HepG2 (cell line): ENCODE measurements at regions not wholly inside any gene's neighbourhood (a gene's known extent, or its start where the extent isn't known, plus 50 kb on each side); places are given as distances from the start of the nearest gene placed in this dataset.

Source experiments
- CREM ChIP-seq, 2 experiments: sonication (generic) in 1 of 2; formaldehyde crosslinking in 1 of 2; IDR thresholded peaks; 2 replicates each; pipeline versions ENCODE4 v1.4.0 to v1.6.1; 2016 to 2020; ENCODE audit warnings: antibody characterized with exemption in 1 of 2, mild to moderate bottlenecking in 1 of 2, missing genetic modification reagents in 1 of 2
- EP300 ChIP-seq, 3 experiments: sonication (generic) in 1 of 3; formaldehyde crosslinking in 1 of 3; IDR thresholded peaks; 2 replicates each; pipeline versions ENCODE4 v1.5.1 to v1.6.1; 2011 to 2020; ENCODE audit warnings: low read depth in 2 of 3, low read length in 2 of 3, borderline replicate concordance in 1 of 3, improper control_type of control experiment in 1 of 3, mild to moderate bottlenecking in 1 of 3, missing genetic modification reagents in 1 of 3, moderate library complexity in 1 of 3
- GABPA ChIP-seq, 2 experiments: IDR thresholded peaks; 2 replicates each; pipeline ENCODE4 v1.6.1; 2011 to 2016; ENCODE audit warnings: low read depth in 2 of 2, low read length in 1 of 2, missing biosample characterization in 1 of 2, missing genetic modification characterization in 1 of 2
- GABPB1 ChIP-seq: IDR thresholded peaks from 2 replicates; pipeline ENCODE4 v1.6.1; 2016; ENCODE audit warnings: mild to moderate bottlenecking, missing genetic modification reagents, moderate library complexity, missing compliant biosample characterization
- KDM1A ChIP-seq: IDR thresholded peaks from 2 replicates; pipeline ENCODE4 v1.6.1; 2016; ENCODE audit warnings: missing compliant biosample characterization
- MED8 ChIP-seq: sonication (generic); formaldehyde crosslinking; IDR thresholded peaks from 2 replicates; pipeline ENCODE4 v1.8.1; 2023; ENCODE audit warnings: mild to moderate bottlenecking, missing genetic modification reagents; ENCODE audit not compliant: insufficient replicate concordance
- RAD51 ChIP-seq: fragments of 450-650 bp; IDR thresholded peaks from 2 replicates; pipeline ENCODE4 v1.6.1; 2016; ENCODE audit warnings: borderline replicate concordance
- SMAD9 ChIP-seq: sonication (generic); formaldehyde crosslinking; IDR thresholded peaks from 2 replicates; pipeline ENCODE4 v1.5.1; 2020; ENCODE audit warnings: mild to moderate bottlenecking, missing genetic modification reagents
- SP1 ChIP-seq, 2 experiments: fragments of 450-650 bp in 1 of 2; sonication (generic) in 1 of 2; formaldehyde crosslinking in 1 of 2; IDR thresholded peaks; 2 replicates each; pipeline versions ENCODE4 v1.4.0 to v1.6.1; 2016 to 2020; ENCODE audit warnings: missing genetic modification reagents in 1 of 2
- ZMAT3 ChIP-seq: sonication (generic); formaldehyde crosslinking; conservative IDR thresholded peaks from 2 replicates; pipeline ENCODE4 v1.7.0; 2021; ENCODE audit warnings: missing genetic modification reagents
- ZNF772 ChIP-seq: sonication (generic); formaldehyde crosslinking; IDR thresholded peaks from 2 replicates; pipeline ENCODE4 v1.5.0; 2020; ENCODE audit warnings: mild to moderate bottlenecking, missing genetic modification reagents
- TF ChIP-seq, protein P1 (sequence below): sonication (generic); formaldehyde crosslinking; IDR thresholded peaks from 2 replicates; pipeline ENCODE4 v1.4.0; 2020; ENCODE audit warnings: missing genetic modification reagents

DNA sequence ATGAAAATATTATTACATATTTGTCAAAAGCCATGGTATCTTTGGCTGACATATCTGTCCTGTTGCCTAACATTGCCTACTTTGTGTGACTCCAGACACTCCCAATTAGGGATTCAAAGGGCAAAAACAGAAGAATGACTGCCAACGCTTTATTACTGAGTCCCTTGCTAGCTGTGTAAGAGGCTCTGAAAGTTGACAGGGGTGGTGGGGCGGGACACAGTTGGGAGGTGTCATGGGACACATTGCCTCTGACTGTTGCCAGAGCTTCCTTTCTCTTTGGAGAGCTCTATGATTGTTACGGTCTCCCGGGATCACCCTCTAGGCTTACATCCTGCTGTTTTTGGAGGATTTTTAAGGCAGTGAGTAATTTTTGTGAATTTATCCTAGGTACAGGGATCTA is 249.6 kb upstream of the ACVR2A start:
- no peak for TF ChIP-seq CREM (IDR thresholded peaks at IDR 0.05)
- no peak for TF ChIP-seq CREM (CRISPR knock-in tag; IDR thresholded peaks at IDR 0.05)
- no peak for TF ChIP-seq ZNF772 (CRISPR knock-in tag)
- no peak for TF ChIP-seq EP300 (IDR thresholded peaks at IDR 0.05; ENCODE audit: low read depth in 2 of 2, low read length in 2 of 2)
- TF ChIP-seq EP300 (CRISPR knock-in tag; IDR thresholded peaks at IDR 0.05; ENCODE audit: borderline replicate concordance): no peak
- no peak for TF ChIP-seq SP1 (IDR thresholded peaks at IDR 0.05)
- TF ChIP-seq SP1 (CRISPR knock-in tag; IDR thresholded peaks at IDR 0.05): no peak
- no peak for TF ChIP-seq MED8 (CRISPR knock-in tag)
- no peak for TF ChIP-seq KDM1A (CRISPR knock-in tag)
- no peak for TF ChIP-seq GABPB1 (CRISPR knock-in tag)
- TF ChIP-seq SMAD9 (CRISPR knock-in tag): no peak
- TF ChIP-seq RAD51: no peak
- no peak for TF ChIP-seq GABPA (IDR thresholded peaks at IDR 0.05; ENCODE audit: low read depth, low read length)
- TF ChIP-seq GABPA (CRISPR knock-in tag; IDR thresholded peaks at IDR 0.05; ENCODE audit: low read depth): no peak
- no peak for TF ChIP-seq ZMAT3 (CRISPR knock-in tag)
- TF ChIP-seq, protein P1, sequence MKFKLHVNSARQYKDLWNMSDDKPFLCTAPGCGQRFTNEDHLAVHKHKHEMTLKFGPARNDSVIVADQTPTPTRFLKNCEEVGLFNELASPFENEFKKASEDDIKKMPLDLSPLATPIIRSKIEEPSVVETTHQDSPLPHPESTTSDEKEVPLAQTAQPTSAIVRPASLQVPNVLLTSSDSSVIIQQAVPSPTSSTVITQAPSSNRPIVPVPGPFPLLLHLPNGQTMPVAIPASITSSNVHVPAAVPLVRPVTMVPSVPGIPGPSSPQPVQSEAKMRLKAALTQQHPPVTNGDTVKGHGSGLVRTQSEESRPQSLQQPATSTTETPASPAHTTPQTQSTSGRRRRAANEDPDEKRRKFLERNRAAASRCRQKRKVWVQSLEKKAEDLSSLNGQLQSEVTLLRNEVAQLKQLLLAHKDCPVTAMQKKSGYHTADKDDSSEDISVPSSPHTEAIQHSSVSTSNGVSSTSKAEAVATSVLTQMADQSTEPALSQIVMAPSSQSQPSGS (CRISPR knock-in tag): no peak
